ENCODE measurements at regions not wholly inside any gene's neighbourhood (a gene's known extent, or its start where the extent isn't known, plus 50 kb on each side); places are given as distances from the start of the nearest gene placed in this dataset.

DNA sequence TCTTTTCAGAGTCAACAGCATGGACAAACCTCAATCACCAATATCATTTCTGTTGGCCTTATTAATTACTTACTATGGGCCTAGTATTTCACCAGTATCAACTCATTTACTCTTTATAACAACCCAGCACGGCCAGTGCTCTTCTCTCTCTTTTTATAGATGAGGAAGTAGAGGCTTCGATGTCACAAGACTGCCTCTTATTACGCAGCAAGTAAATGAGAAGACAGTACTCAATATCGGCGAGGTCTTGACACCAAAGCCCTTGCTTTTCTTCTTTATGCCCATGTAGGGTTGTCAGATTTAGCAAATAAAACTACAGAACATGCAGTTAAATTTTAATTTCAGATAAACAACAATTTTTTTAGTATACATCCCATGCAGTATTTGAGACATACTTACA lies 99.0 kb upstream of the KCNMB2 start:
- no peak for DNase-seq (ENCODE audit: low read depth)

GRCh38 chr3:178439504-178439903 lies 96.7 kb upstream of the KCNMB2 start:
- peak; percentile 74 for DNase-seq (ENCODE audit: low read depth)

- DNase-seq (ENCODE audit: low read depth), result no peak
These were observed 96.2 kb upstream of the KCNMB2 start for GRCh38 chr3:178440043-178440442.

- peak; percentile 49 for DNase-seq (ENCODE audit: low read depth)
These were observed 92.6 kb upstream of the KCNMB2 start for GRCh38 chr3:178443634-178444033.

- no peak for DNase-seq (ENCODE audit: low read depth)
These were observed 91.1 kb upstream of the KCNMB2 start for GRCh38 chr3:178445139-178445538.

DNA sequence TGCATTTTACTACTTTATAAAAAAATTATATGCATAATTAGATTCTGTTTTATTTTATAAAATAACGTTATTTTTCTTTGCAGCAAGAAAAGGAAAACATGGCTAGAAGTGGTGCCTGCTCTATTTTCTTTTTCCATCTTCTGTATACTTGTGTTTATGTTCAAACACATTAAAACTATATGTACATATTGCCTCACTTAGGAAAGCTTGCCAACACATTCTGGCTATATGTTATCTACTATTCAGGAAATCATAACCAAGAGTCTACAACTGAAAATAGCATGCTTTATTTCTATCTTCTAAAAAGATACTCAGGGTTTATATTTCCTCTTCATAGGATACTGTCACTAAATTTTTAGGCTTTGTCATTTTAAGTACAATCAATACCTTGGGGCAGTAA lies 90.2 kb upstream of the KCNMB2 start:
- DNase-seq (ENCODE audit: low read depth), result no peak

- DNase-seq (ENCODE audit: low read depth), result no peak
These were observed 85.8 kb upstream of the KCNMB2 start for GRCh38 chr3:178450476-178450875.

- DNase-seq (ENCODE audit: low read depth), result no peak
These were observed 84.4 kb upstream of the KCNMB2 start for GRCh38 chr3:178451799-178452198.

DNA sequence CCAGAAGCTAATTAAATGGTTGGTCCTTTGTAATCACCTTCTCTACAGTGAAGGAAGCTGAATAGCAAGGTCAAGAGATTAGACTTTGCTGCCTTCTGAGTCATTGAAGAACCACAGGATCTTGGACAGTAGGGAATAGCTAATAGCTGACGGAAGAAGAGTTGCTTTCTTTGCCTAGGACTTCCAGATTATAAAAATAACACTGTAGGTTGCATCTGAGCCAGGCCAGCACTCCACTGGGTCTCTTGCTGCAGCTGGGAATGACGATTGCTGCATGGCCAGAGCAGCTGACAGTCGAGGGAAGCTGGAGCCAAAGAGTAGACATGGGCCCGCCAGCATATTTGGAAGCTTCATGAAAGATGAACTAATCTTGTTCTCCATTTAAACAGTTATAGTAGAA lies 81.5 kb upstream of the KCNMB2 start:
- peak; percentile 93 for DNase-seq (ENCODE audit: low read depth)

DNA sequence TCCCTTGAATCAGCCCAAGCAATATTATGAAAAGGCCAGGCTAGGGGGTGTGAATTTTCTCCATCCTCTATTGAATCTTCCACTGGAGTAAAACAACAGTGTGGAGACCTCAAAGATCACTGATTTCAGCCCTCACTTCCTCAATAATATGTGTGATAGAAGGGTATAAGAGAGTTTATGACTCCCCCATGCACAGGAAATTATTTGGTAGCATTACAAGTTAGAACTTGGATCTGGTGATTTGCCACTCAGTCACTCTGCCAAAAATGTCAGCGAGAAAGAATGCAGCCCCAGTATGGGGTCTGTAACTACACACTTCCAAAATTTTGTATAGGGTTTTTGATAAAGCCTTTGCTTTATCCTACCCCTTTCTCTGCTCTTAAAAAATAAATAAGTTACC lies 81.0 kb upstream of the KCNMB2 start:
- peak; percentile 26 for DNase-seq (ENCODE audit: low read depth)

DNA sequence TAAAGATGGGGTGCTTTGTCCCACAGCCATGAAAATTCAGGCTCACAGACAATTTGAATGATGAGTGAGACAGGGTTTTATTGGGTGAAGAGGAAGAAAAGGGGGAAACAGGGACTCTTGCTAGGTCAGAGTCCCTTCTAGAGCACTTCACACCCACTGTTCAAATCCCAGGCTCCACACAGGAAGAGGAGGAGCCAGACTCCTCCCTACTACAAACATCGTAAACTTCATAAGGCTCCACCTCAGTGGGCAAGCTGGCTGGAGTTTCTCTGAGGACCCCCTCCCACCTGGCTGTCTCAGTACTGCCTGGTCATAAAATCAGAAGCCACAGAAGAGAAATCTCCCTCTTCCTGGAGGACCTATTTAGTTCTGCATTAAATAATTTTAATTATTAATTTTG lies 80.3 kb upstream of the KCNMB2 start:
- DNase-seq (ENCODE audit: low read depth), result no peak

DNA sequence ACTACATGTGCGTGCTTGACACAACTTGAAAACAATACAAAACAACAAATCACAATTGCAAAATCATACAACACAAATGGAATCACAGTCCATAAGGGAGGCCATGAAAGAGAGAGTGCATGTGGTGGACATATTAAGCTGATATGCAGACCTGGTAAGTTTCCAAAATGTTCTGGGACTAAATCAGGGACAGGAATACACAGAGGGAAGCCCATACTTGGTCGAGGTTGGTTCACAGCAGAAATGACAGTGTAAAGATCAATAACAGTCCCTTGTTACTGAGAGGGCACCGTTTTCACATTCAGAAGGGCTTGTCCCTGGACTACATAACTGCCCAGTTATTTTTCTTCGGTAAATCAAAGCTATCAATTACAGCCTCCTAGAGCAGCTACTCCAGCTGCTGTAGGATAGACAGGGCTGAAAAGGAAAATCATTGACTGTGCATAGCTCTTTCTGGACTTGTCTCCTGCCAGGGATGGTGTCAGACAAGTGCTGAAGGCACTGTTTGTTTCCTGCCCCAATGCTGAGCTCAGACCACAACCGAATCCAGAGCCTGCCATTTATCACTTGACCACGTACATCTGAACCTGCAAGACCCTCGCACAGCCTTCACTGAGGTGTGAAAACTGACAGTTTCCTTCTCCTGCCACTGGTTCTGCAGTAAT lies 79.5 kb upstream of the KCNMB2 start:
- peak; percentile 41 for DNase-seq (ENCODE audit: low read depth)

DNA sequence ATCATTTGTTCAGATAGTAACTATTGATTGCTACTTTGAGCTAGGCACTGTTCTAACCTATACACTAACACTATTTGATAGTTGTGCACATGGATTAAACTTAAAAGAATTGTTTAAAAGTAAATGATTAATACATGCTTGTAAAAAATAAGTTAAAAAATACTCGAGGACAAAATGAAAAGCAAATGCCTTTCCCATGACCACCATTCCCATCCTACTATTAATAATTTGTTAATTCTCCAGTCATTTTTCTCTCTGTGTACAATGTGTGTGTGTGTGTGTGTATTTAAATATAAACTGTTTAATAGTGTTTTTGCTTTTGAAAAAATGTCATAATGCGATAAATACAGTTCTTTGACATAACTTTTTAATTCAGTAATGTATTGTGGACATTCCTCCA lies 78.7 kb upstream of the KCNMB2 start:
- DNase-seq (ENCODE audit: low read depth), result no peak

DNA sequence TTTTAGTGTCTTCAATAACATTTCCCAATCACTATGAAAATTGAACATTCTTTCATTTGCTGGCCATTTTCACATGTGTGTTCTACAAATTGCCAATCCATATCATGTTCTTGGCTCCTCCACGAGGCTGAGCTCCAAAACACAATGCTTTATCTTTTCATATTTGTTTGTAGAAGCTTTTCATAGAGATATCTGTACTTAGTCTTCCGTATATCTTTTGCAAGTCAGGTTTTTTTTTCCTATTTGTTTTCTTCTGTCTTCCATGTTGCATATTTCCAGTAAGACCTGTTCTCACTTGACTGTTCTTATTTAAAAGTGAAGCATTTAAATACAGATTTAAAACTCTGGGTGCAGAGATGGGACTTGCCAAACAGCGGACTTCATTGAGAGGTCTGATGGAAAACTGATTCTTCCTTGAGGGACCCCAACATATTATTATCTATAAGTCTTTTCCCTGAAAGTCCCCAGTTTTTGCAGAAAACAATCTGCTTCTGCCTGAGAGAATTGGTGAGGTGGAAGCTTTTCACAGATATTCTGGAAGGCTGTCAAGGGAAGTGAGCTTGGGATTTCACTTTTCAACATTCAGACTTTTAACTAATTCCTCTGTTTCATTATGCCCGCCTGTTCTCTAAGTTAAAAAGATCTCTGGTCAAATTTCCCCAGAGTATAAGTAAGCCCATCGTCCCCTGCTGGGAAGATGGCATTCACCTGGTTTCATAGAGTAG lies 77.8 kb upstream of the KCNMB2 start:
- DNase-seq (ENCODE audit: low read depth), result no peak

- no peak for DNase-seq (ENCODE audit: low read depth)
These were observed 77.2 kb upstream of the KCNMB2 start for GRCh38 chr3:178459038-178459410.

- no peak for DNase-seq (ENCODE audit: low read depth)
These were observed 70.7 kb upstream of the KCNMB2 start for GRCh38 chr3:178465260-178466180.

DNA sequence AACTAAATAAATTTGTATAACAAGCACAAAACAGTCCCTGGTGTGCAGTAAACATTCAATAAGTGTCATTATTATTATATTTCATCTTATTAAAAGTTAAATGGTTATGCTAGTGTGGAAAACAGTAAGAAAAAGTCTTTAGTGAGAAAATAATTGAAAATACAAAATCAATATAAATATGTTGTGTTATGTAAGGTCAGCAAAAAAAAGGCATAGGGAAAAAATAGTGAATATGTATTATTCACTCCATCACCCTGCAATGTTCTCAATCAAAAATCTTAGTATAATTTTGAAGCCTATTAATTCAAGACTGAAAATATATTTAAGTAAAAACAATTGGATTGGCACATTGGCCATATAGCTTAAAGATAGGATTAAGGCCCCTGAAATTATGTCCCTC lies 63.3 kb upstream of the KCNMB2 start:
- no peak for DNase-seq (ENCODE audit: low read depth)

DNA sequence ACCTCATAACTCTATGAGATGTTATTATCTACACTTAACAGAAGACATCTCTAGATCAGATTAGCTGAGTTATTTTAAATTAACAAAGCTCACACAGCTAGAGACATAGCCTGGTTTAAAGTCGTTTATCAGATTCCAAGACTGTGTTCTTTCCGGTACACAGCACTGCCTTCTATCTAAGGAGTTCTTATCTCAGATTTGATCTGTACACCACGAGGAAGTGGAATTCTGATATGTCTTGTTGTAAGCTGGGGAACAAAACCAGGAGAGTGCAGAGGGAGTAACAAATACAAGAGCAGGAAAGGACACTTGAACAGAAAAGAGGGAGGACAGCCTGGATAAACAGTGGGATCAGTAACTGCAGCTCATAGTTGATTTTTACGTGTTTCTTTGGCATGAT lies 61.7 kb upstream of the KCNMB2 start:
- peak; percentile 37 for DNase-seq (ENCODE audit: low read depth)

GRCh38 chr3:178475062-178475461 lies 61.2 kb upstream of the KCNMB2 start:
- DNase-seq (ENCODE audit: low read depth), result no peak

GRCh38 chr3:178476886-178477285 lies 59.4 kb upstream of the KCNMB2 start:
- no peak for DNase-seq (ENCODE audit: low read depth)

DNA sequence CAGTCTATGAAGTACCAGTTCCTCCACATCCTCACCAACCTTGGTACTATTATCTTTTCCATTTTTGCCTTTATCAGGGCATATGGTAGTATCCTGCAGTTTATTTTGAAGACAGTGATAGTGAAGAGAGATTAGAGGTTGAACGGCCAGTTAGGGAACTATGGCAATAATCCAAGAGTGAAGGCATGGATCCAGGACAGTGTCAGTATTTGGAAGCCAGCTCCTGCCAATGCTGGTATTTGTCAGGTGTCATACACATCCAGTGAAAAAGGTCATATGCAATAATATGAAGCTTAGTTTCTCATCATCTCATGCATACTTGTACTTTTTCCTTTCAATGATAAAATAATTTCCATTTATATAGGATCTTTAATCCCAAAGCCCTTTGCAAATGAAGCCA lies 56.8 kb upstream of the KCNMB2 start:
- no peak for DNase-seq (ENCODE audit: low read depth)

GRCh38 chr3:178479860-178480259 lies 56.4 kb upstream of the KCNMB2 start:
- DNase-seq (ENCODE audit: low read depth), result no peak

- DNase-seq (ENCODE audit: low read depth), result no peak
These were observed 56.0 kb upstream of the KCNMB2 start for GRCh38 chr3:178480274-178480673.

Data from RPMI7951 (cell line).